ENCODE measurements at regions not wholly inside any gene's neighbourhood (a gene's known extent, or its start where the extent isn't known, plus 50 kb on each side); places are given as distances from the start of the nearest gene placed in this dataset.

- Histone ChIP-seq H3F3A (ENCODE audit: insufficient read depth) (no peaks in the 10 kb centered on the region), H3K4me2 (ENCODE audit: unreplicated experiment) (no peak overlapping the region), H2AFZ (no peak overlapping the region), H3K79me2 (ENCODE audit: insufficient read depth) (no peaks in the 10 kb centered on the region), H4K20me1 (ENCODE audit: insufficient read depth) (no peaks in the 10 kb centered on the region), H3K27me3 (replicated peaks; ENCODE audit: insufficient read depth) (no peaks in the 10 kb centered on the region), H3K27ac (no peak overlapping the region), H3K9me2 (ENCODE audit: insufficient read depth) (no peaks in the 10 kb centered on the region), H3K4me1 (ENCODE audit: insufficient read depth) (no peaks in the 10 kb centered on the region), H3K4me3 (no peak overlapping the region), H3K36me3 (ENCODE audit: low read depth) (no peaks in the 10 kb centered on the region), H3K9me3 (ENCODE audit: low read depth) (no peaks in the 10 kb centered on the region), H3K9ac (no peak overlapping the region)
- in situ Hi-C loops (cut with MboI): no loop called here
- no peak for DNase-seq
- 0 to 4% methylated on average over 1 of the region's 1 CpG for WGBS, 2 experiments (ENCODE audit: low coverage in 1 of 2, low lambda C conversion rate in 2 of 2, missing lambda C conversion rate in 2 of 2)
- TF ChIP-seq EZH2phosphoT487 (IDR thresholded peaks at IDR 0.05; ENCODE audit: insufficient read depth, low read depth) (no peak), EZH2 (IDR thresholded peaks at IDR 0.05; ENCODE audit: insufficient read depth, poor library complexity, severe bottlenecking) (no peak)
Measured at GRCh38 chr20:56121850-56122249, 116.5 kb upstream of the CBLN4 start.

- no peak for TF ChIP-seq EZH2phosphoT487 (IDR thresholded peaks at IDR 0.05; ENCODE audit: insufficient read depth, low read depth)
- TF ChIP-seq EZH2 (IDR thresholded peaks at IDR 0.05; ENCODE audit: insufficient read depth, poor library complexity, severe bottlenecking): no peak
- Histone ChIP-seq H3F3A (ENCODE audit: insufficient read depth) (no peaks in the 10 kb centered on the region), H3K4me3 (no peak overlapping the region), H3K9ac (no peak overlapping the region), H3K4me1 (ENCODE audit: insufficient read depth) (no peaks in the 10 kb centered on the region), H2AFZ (no peak overlapping the region), H3K36me3 (ENCODE audit: low read depth) (no peaks in the 10 kb centered on the region), H3K27me3 (replicated peaks; ENCODE audit: insufficient read depth) (no peaks in the 10 kb centered on the region), H3K4me2 (ENCODE audit: unreplicated experiment) (no peak overlapping the region), H4K20me1 (ENCODE audit: insufficient read depth) (no peaks in the 10 kb centered on the region), H3K9me2 (ENCODE audit: insufficient read depth) (no peaks in the 10 kb centered on the region), H3K27ac (no peak overlapping the region), H3K9me3 (ENCODE audit: low read depth) (no peaks in the 10 kb centered on the region), H3K79me2 (ENCODE audit: insufficient read depth) (no peaks in the 10 kb centered on the region)
- no peak for DNase-seq
- WGBS, 2 experiments (ENCODE audit: low coverage in 1 of 2, low lambda C conversion rate in 2 of 2, missing lambda C conversion rate in 2 of 2): 17 to 30% methylated on average over 4 of the region's 4 CpGs
- in situ Hi-C loops (cut with MboI): no loop called here
Measured at GRCh38 chr20:56143759-56144158, 104.8 kb upstream of the MC3R start.

GRCh38 chr20:56151834-56152233 is 96.7 kb upstream of the MC3R start:
- Histone ChIP-seq H3K4me3 (no peak overlapping the region), H3K27ac (no peak overlapping the region), H3F3A (ENCODE audit: insufficient read depth) (no peaks in the 10 kb centered on the region), H3K9me2 (ENCODE audit: insufficient read depth) (no peaks in the 10 kb centered on the region), H3K4me1 (ENCODE audit: insufficient read depth) (no peaks in the 10 kb centered on the region), H2AFZ (no peak overlapping the region), H3K4me2 (ENCODE audit: unreplicated experiment) (no peak overlapping the region), H3K36me3 (ENCODE audit: low read depth) (no peaks in the 10 kb centered on the region), H3K27me3 (replicated peaks; ENCODE audit: insufficient read depth) (no peaks in the 10 kb centered on the region), H3K79me2 (ENCODE audit: insufficient read depth) (no peaks in the 10 kb centered on the region), H4K20me1 (ENCODE audit: insufficient read depth) (no peaks in the 10 kb centered on the region), H3K9ac (no peak overlapping the region), H3K9me3 (ENCODE audit: low read depth) (no peaks in the 10 kb centered on the region)
- TF ChIP-seq EZH2phosphoT487 (IDR thresholded peaks at IDR 0.05; ENCODE audit: insufficient read depth, low read depth): no peak
- TF ChIP-seq EZH2 (IDR thresholded peaks at IDR 0.05; ENCODE audit: insufficient read depth, poor library complexity, severe bottlenecking): no peak
- DNase-seq: no peak
- WGBS, 2 experiments (ENCODE audit: low coverage in 1 of 2, low lambda C conversion rate in 2 of 2, missing lambda C conversion rate in 2 of 2): 7 to 8% methylated on average over 3 of the region's 3 CpGs
- in situ Hi-C loops (cut with MboI): no loop called here

DNA sequence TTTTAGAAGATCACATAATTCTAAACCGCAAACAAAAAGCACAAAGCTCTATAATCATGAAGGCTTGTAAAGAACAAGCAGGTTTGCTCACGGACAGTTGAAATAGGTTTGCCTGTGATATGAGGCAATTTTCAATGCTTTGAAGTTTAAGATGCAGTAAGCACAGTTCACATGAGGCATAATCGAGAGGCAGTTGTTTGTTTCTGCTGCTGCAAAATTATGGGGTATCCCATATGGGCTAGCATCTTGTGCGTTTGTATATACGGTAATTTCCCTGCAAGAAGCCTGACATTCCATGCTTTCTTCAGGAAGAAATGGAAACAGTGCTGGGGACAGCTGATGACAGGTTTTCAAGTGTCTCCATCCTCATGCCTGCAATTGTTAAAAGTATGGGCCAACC is 94.6 kb upstream of the MC3R start:
- in situ Hi-C loops (cut with MboI): no loop called here

DNA sequence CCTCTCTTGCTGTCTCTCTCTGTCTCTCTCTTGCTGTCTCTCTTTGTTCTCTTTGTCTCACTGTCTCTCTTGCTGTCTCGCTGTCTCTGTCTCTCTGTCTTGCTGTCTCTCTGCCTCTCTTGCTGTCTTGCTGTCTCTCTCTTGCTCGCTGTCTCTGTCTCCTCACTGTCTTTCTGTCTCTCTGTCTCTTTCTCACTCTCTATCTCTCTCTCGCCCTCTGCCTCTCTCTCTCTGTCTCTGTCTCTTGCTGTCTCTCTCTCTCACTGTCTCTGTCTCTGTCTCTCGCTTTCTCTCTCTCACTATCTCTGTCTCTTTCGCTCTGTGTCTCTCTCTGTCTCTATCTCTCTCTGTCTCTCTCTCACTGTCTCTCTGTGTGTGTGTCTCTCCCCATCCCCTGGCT is 92.9 kb upstream of the MC3R start:
- Histone ChIP-seq H3K27ac (no peak overlapping the region), H3K9ac (no peak overlapping the region), H3K4me3 (no peak overlapping the region), H3K9me3 (ENCODE audit: low read depth) (no peaks in the 10 kb centered on the region), H3K4me1 (ENCODE audit: insufficient read depth) (no peaks in the 10 kb centered on the region), H3K9me2 (ENCODE audit: insufficient read depth) (no peaks in the 10 kb centered on the region), H3K79me2 (ENCODE audit: insufficient read depth) (no peaks in the 10 kb centered on the region), H2AFZ (no peak overlapping the region), H3F3A (ENCODE audit: insufficient read depth) (no peaks in the 10 kb centered on the region), H4K20me1 (ENCODE audit: insufficient read depth) (no peaks in the 10 kb centered on the region), H3K36me3 (ENCODE audit: low read depth) (no peaks in the 10 kb centered on the region), H3K27me3 (replicated peaks; ENCODE audit: insufficient read depth) (no peaks in the 10 kb centered on the region), H3K4me2 (ENCODE audit: unreplicated experiment) (no peak overlapping the region)
- WGBS, 2 experiments (ENCODE audit: low coverage in 1 of 2, low lambda C conversion rate in 2 of 2, missing lambda C conversion rate in 2 of 2): 15 to 19% methylated on average over 4 to 5 of the region's 5 CpGs
- no peak for TF ChIP-seq EZH2phosphoT487 (IDR thresholded peaks at IDR 0.05; ENCODE audit: insufficient read depth, low read depth)
- TF ChIP-seq EZH2 (IDR thresholded peaks at IDR 0.05; ENCODE audit: insufficient read depth, poor library complexity, severe bottlenecking): no peak
- DNase-seq: no peak
- in situ Hi-C loops (cut with MboI): no loop called here

More for the DNA sequence above, 94.6 kb upstream of the MC3R start:
- Histone ChIP-seq H3K27ac (no peak overlapping the region), H3K9ac (no peak overlapping the region), H3K4me1 (ENCODE audit: insufficient read depth) (no peaks in the 10 kb centered on the region), H3K27me3 (replicated peaks; ENCODE audit: insufficient read depth) (no peaks in the 10 kb centered on the region), H3K4me3 (no peak overlapping the region), H4K20me1 (ENCODE audit: insufficient read depth) (no peaks in the 10 kb centered on the region), H2AFZ (no peak overlapping the region), H3K9me2 (ENCODE audit: insufficient read depth) (no peaks in the 10 kb centered on the region), H3F3A (ENCODE audit: insufficient read depth) (no peaks in the 10 kb centered on the region), H3K36me3 (ENCODE audit: low read depth) (no peaks in the 10 kb centered on the region), H3K79me2 (ENCODE audit: insufficient read depth) (no peaks in the 10 kb centered on the region), H3K9me3 (ENCODE audit: low read depth) (no peaks in the 10 kb centered on the region), H3K4me2 (ENCODE audit: unreplicated experiment) (no peak overlapping the region)
- 14 to 15% methylated on average over 5 of the region's 5 CpGs for WGBS, 2 experiments (ENCODE audit: low coverage in 1 of 2, low lambda C conversion rate in 2 of 2, missing lambda C conversion rate in 2 of 2)
- TF ChIP-seq EZH2 (IDR thresholded peaks at IDR 0.05; ENCODE audit: insufficient read depth, poor library complexity, severe bottlenecking): no peak
- no peak for TF ChIP-seq EZH2phosphoT487 (IDR thresholded peaks at IDR 0.05; ENCODE audit: insufficient read depth, low read depth)
- DNase-seq: no peak

Data from GM23248 (cell line).